CD4-positive, alpha-beta T cell (primary cell): ENCODE measurements at regions not wholly inside any gene's neighbourhood (a gene's known extent, or its start where the extent isn't known, plus 50 kb on each side); places are given as distances from the start of the nearest gene placed in this dataset.

Experiments
- ATAC-seq: fragments of 200-7000 bp; cut with Tn5 transposase; one replicate; pipeline ENCODE4 v1.10.0; 2022; ENCODE audit warnings: mild to moderate bottlenecking; ENCODE audit not compliant: poor library complexity
- CTCF ChIA-PET: fragments of 350-600 bp; sonication (Branson Sonifier 250); formaldehyde crosslinking; loops from one replicate; lab custom pipeline; 2021; ENCODE audit warnings: antibody characterized with exemption, inconsistent platforms; lab: Charles Lee
- POLR2A ChIA-PET: fragments of 350-600 bp; sonication (Branson Sonifier 250); formaldehyde crosslinking; loops from one replicate; lab custom pipeline; 2021; ENCODE audit warnings: antibody characterized with exemption, inconsistent platforms; lab: Charles Lee
- DNase-seq, 14 experiments: peaks; one replicate each; pipeline ENCODE4 v3.0.0-alpha.2; 2013 to 2020; ENCODE audit warnings: mixed read lengths in 2 of 14
- H3K27ac ChIP-seq, 2 donors: one replicate each; pipeline versions ENCODE4 v1.5.1 to v1.7.0; 2013; ENCODE audit warnings: low read length in 2 of 2, low read depth in 1 of 2, mild to moderate bottlenecking in 1 of 2
- H3K27me3 ChIP-seq, 2 experiments: 1 replicate in 1 of 2; 2 replicates in 1 of 2; pipeline versions ENCODE4 v1.6.1 to v1.7.0; 2013; ENCODE audit warnings: low read length in 2 of 2, control low read depth in 1 of 2, mild to moderate bottlenecking in 1 of 2, moderate library complexity in 1 of 2; ENCODE audit not compliant: insufficient read depth in 2 of 2, control insufficient read depth in 1 of 2
- H3K36me3 ChIP-seq: one replicate; pipeline ENCODE4 v1.6.1; 2013; ENCODE audit warnings: low read length, control low read depth; ENCODE audit not compliant: insufficient read depth
- H3K4me1 ChIP-seq: one replicate; pipeline ENCODE4 v1.6.1; 2013; ENCODE audit warnings: low read length, control low read depth; ENCODE audit not compliant: insufficient read depth
- H3K4me3 ChIP-seq: one replicate; pipeline ENCODE4 v1.5.1; 2013; ENCODE audit warnings: mild to moderate bottlenecking, low read length, moderate library complexity
- H3K9me3 ChIP-seq, 2 experiments: 1 replicate in 1 of 2; 2 replicates in 1 of 2; pipeline versions ENCODE4 v1.6.1 to v1.7.0; 2013; ENCODE audit warnings: low read length in 2 of 2, mild to moderate bottlenecking in 2 of 2, control low read depth in 1 of 2, moderate library complexity in 1 of 2; ENCODE audit not compliant: control insufficient read depth in 1 of 2, insufficient read depth in 1 of 2
- H3K27ac Mint-ChIP-seq: one replicate; pipeline ENCODE4 v1.8.0; 2020; ENCODE audit warnings: mixed read lengths
- H3K27me3 Mint-ChIP-seq: one replicate; pipeline ENCODE4 v1.8.0; 2021; ENCODE audit warnings: mixed read lengths
- H3K36me3 Mint-ChIP-seq: one replicate; pipeline ENCODE4 v1.8.0; 2021; ENCODE audit warnings: low read depth, mixed read lengths
- H3K4me1 Mint-ChIP-seq: one replicate; pipeline ENCODE4 v1.8.0; 2021; ENCODE audit warnings: low read depth, mixed read lengths
- H3K4me3 Mint-ChIP-seq: one replicate; pipeline ENCODE4 v1.8.0; 2020; ENCODE audit warnings: mild to moderate bottlenecking, mixed read lengths
- H3K9me3 Mint-ChIP-seq: one replicate; pipeline ENCODE4 v1.8.0; 2020; ENCODE audit warnings: mixed read lengths
- intact Hi-C, 2 experiments: fragments of 100-400 bp; cut with DNase I in 1 of 2; cut with micrococcal nuclease in 1 of 2; formaldehyde crosslinking; loops; one replicate each; pipeline versions ENCODE4 v1.15.1 to v1.9.0; 2023 to 2025; cut with DNase I, micrococcal nuclease
- TF ChIP-seq, protein P1 (sequence below): fragments of 200-600 bp; IDR thresholded peaks from one replicate; pipeline ENCODE4 v1.8.0; 2022; ENCODE audit warnings: antibody characterized with exemption, mild to moderate bottlenecking

DNA sequence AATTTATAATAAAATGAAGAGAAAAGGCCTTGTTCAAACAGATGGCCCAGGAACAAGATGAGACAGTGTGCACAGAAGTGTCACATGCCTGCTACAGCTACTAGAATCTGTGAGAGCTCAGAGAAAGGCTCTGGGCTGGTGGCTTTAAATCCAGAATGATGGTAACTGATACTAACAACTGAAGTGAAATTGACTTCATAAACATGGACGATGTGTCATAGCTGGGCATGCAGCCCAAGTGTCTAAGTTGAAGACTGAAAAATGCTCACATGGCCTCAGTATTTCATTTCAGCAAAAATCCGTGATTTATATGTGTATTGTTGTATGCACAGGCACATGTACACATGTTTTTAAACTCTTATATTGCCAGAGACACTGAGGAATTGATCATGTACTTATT is 208.3 kb upstream of the RUNX1 start:
- Mint-ChIP-seq H3K27ac (no peak overlapping the region), H3K4me3 (no peak overlapping the region), H3K9me3 (no peaks in the 10 kb centered on the region), H3K36me3 (no peaks in the 10 kb centered on the region), H3K4me1 (no peaks in the 10 kb centered on the region), H3K27me3 (no peaks in the 10 kb centered on the region)
- no peaks in the 10 kb centered on the region for H3K36me3 ChIP-seq
- H3K4me3 ChIP-seq, result no peak overlapping the region
- H3K9me3 ChIP-seq, result no peaks in the 10 kb centered on the region
- CTCF ChIA-PET, result interaction anchor here (1.0 kb wide), 1 partner anchor 10 kb away, joined by 3 read pairs; no protein-coding TSS in a partner anchor
- intact Hi-C loops, result no loop called here
- no peak overlapping the region for H3K27ac ChIP-seq
- ATAC-seq (no peak), DNase-seq (no peak)
- no peaks in the 10 kb centered on the region for H3K4me1 ChIP-seq
- POLR2A ChIA-PET, result no interaction called here
- no peaks in the 10 kb centered on the region for H3K27me3 ChIP-seq
- TF ChIP-seq, protein P1, sequence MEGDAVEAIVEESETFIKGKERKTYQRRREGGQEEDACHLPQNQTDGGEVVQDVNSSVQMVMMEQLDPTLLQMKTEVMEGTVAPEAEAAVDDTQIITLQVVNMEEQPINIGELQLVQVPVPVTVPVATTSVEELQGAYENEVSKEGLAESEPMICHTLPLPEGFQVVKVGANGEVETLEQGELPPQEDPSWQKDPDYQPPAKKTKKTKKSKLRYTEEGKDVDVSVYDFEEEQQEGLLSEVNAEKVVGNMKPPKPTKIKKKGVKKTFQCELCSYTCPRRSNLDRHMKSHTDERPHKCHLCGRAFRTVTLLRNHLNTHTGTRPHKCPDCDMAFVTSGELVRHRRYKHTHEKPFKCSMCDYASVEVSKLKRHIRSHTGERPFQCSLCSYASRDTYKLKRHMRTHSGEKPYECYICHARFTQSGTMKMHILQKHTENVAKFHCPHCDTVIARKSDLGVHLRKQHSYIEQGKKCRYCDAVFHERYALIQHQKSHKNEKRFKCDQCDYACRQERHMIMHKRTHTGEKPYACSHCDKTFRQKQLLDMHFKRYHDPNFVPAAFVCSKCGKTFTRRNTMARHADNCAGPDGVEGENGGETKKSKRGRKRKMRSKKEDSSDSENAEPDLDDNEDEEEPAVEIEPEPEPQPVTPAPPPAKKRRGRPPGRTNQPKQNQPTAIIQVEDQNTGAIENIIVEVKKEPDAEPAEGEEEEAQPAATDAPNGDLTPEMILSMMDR, result no peak

DNA sequence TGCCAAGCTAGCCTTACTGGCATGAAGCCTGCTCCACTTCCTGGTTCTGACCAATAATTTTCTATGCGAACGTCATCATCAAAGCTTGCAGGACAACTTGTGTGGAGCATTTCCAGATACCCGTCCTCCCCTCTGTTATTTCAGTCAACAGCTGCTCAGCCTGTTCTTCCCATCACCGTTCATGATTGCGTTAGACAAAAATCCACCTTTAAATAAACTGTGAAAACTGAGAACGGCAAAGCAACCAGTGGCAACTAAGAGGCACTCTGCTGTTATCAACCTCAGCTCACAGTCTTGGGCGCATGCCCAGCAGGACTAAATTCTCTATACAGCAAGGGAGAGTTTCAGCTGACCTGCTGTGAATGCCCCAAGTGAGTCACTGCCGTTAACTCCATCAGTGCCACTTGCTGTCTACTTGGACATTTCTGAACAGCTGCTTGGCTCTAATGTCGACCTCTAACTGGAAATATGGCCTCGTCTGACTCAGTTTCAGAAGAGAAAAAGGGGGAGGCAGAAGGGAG is 207.4 kb upstream of the RUNX1 start:
- Histone ChIP-seq H3K36me3 (no peaks in the 10 kb centered on the region), H3K27me3 (no peaks in the 10 kb centered on the region), H3K4me1 (no peaks in the 10 kb centered on the region), H3K4me3 (no peak overlapping the region), H3K27ac (no peak overlapping the region), H3K9me3 (no peaks in the 10 kb centered on the region)
- no peaks in the 10 kb centered on the region for H3K9me3 Mint-ChIP-seq
- intact Hi-C loops, result no loop called here
- no peak for ATAC-seq
- H3K4me1 Mint-ChIP-seq, result no peaks in the 10 kb centered on the region
- H3K36me3 Mint-ChIP-seq, result no peaks in the 10 kb centered on the region
- ChIA-PET POLR2A (no interaction called here), CTCF (interaction anchor here (1.0 kb wide), 1 partner anchor 9 kb away, joined by 3 read pairs; no protein-coding TSS in a partner anchor)
- no peak for DNase-seq
- H3K27me3 Mint-ChIP-seq, result no peaks in the 10 kb centered on the region
- TF ChIP-seq, protein P1, result no peak
- no peak overlapping the region for H3K4me3 Mint-ChIP-seq
- H3K27ac Mint-ChIP-seq, result no peak overlapping the region

DNA sequence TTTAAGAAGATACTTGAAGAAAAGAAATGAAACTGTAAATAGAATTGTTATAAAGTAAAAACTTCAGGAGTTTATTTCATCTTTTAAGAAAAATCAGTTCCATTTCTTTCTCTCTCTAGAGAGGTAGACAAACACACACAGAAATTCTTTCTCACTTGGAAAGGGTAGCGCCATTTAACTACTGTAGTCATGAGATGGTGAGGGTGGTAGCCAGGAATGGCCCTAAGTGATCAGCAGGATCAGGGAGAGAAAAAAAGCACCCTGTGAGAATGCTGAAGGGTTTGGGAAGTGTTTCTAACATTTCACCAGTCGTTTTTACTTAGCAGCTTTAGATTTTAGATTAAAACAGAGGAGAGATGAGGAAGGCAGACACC is 205.7 kb upstream of the RUNX1 start:
- Histone ChIP-seq H3K27ac (no peak overlapping the region), H3K4me1 (no peaks in the 10 kb centered on the region), H3K27me3 (no peaks in the 10 kb centered on the region), H3K9me3 (no peaks in the 10 kb centered on the region), H3K36me3 (no peaks in the 10 kb centered on the region), H3K4me3 (no peak overlapping the region)
- H3K36me3 Mint-ChIP-seq, result no peaks in the 10 kb centered on the region
- no peak overlapping the region for H3K27ac Mint-ChIP-seq
- no peaks in the 10 kb centered on the region for H3K27me3 Mint-ChIP-seq
- peaks cover 3% of the 10 kb centered on the region for H3K9me3 Mint-ChIP-seq
- no peak for ATAC-seq
- H3K4me1 Mint-ChIP-seq, result no peaks in the 10 kb centered on the region
- no peak overlapping the region for H3K4me3 Mint-ChIP-seq
- intact Hi-C loops, result no loop called here
- no peak for DNase-seq
- TF ChIP-seq, protein P1, result no peak
- ChIA-PET POLR2A (no interaction called here), CTCF (no interaction called here)
